Liver (tissue), 3 donors: ENCODE measurements at regions not wholly inside any gene's neighbourhood (a gene's known extent, or its start where the extent isn't known, plus 50 kb on each side); places are given as distances from the start of the nearest gene placed in this dataset.

ENCODE experiments used
- FOXA1 ChIP-seq: IDR thresholded peaks from 2 replicates; pipeline ENCODE4 v1.6.1; 2016; ENCODE audit warnings: antibody characterized with exemption
- JUND ChIP-seq, 2 donors: IDR thresholded peaks; 2 replicates each; pipeline ENCODE4 v1.6.1; 2016; ENCODE audit warnings: antibody characterized with exemption in 2 of 2
- SP1 ChIP-seq: IDR thresholded peaks from 2 replicates; pipeline ENCODE4 v1.6.1; 2018; ENCODE audit warnings: antibody characterized with exemption, mild to moderate bottlenecking
- TF ChIP-seq, protein P1 (sequence below): IDR thresholded peaks from 2 replicates; pipeline ENCODE4 v1.6.1; 2016; ENCODE audit warnings: antibody characterized with exemption, mild to moderate bottlenecking
- TF ChIP-seq, protein P2 (sequence below): fragments of 150-350 bp; IDR thresholded peaks from 2 replicates; pipeline ENCODE4 v1.5.1; 2017; ENCODE audit warnings: improper control_type of control experiment, low read depth, low read length; ENCODE audit not compliant: missing input control
- TF ChIP-seq, protein P3 (sequence below): IDR thresholded peaks from 2 replicates; pipeline ENCODE4 v1.6.1; 2016; ENCODE audit warnings: antibody characterized with exemption
- TF ChIP-seq, protein P4 (sequence below): IDR thresholded peaks from 2 replicates; pipeline ENCODE4 v1.6.1; 2016; ENCODE audit warnings: antibody characterized with exemption
- donor health status: healthy.
- donor health status: healthy.

DNA sequence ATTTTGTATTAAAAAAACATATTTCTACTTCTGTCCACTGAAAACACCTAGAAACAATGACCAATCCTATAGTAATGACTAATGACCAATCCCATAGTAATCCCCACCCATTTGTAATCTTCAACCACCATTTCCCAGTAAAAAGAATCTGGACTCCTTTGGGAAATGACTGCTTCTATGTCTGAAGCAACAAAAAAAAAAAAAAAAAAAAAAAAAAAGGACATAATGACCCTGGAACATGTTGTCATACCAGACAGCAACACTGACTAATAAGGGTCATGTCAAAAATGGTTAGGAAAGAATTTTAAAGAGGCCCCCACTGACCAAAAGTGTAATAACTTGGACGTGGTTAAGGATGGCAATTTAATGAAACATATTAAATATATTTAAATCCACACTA lies 88.3 kb downstream of the TUBA3C start:
- TF ChIP-seq, protein P1, sequence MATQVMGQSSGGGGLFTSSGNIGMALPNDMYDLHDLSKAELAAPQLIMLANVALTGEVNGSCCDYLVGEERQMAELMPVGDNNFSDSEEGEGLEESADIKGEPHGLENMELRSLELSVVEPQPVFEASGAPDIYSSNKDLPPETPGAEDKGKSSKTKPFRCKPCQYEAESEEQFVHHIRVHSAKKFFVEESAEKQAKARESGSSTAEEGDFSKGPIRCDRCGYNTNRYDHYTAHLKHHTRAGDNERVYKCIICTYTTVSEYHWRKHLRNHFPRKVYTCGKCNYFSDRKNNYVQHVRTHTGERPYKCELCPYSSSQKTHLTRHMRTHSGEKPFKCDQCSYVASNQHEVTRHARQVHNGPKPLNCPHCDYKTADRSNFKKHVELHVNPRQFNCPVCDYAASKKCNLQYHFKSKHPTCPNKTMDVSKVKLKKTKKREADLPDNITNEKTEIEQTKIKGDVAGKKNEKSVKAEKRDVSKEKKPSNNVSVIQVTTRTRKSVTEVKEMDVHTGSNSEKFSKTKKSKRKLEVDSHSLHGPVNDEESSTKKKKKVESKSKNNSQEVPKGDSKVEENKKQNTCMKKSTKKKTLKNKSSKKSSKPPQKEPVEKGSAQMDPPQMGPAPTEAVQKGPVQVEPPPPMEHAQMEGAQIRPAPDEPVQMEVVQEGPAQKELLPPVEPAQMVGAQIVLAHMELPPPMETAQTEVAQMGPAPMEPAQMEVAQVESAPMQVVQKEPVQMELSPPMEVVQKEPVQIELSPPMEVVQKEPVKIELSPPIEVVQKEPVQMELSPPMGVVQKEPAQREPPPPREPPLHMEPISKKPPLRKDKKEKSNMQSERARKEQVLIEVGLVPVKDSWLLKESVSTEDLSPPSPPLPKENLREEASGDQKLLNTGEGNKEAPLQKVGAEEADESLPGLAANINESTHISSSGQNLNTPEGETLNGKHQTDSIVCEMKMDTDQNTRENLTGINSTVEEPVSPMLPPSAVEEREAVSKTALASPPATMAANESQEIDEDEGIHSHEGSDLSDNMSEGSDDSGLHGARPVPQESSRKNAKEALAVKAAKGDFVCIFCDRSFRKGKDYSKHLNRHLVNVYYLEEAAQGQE: no peak
- TF ChIP-seq SP1 (no peak), FOXA1 (no peak), JUND (IDR thresholded peaks at IDR 0.05) (no peak)
- TF ChIP-seq, protein P2, sequence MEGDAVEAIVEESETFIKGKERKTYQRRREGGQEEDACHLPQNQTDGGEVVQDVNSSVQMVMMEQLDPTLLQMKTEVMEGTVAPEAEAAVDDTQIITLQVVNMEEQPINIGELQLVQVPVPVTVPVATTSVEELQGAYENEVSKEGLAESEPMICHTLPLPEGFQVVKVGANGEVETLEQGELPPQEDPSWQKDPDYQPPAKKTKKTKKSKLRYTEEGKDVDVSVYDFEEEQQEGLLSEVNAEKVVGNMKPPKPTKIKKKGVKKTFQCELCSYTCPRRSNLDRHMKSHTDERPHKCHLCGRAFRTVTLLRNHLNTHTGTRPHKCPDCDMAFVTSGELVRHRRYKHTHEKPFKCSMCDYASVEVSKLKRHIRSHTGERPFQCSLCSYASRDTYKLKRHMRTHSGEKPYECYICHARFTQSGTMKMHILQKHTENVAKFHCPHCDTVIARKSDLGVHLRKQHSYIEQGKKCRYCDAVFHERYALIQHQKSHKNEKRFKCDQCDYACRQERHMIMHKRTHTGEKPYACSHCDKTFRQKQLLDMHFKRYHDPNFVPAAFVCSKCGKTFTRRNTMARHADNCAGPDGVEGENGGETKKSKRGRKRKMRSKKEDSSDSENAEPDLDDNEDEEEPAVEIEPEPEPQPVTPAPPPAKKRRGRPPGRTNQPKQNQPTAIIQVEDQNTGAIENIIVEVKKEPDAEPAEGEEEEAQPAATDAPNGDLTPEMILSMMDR: no peak
- TF ChIP-seq, protein P3, sequence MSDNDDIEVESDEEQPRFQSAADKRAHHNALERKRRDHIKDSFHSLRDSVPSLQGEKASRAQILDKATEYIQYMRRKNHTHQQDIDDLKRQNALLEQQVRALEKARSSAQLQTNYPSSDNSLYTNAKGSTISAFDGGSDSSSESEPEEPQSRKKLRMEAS: no peak
- TF ChIP-seq, protein P4, sequence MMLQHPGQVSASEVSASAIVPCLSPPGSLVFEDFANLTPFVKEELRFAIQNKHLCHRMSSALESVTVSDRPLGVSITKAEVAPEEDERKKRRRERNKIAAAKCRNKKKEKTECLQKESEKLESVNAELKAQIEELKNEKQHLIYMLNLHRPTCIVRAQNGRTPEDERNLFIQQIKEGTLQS: no peak
